ENCODE measurements at regions not wholly inside any gene's neighbourhood (a gene's known extent, or its start where the extent isn't known, plus 50 kb on each side); places are given as distances from the start of the nearest gene placed in this dataset.
"Not testable (repeated sequence)": the region's sequence is repeated elsewhere in the genome, so short reads cannot be mapped to it uniquely, and the experiment has no call there.

DNA sequence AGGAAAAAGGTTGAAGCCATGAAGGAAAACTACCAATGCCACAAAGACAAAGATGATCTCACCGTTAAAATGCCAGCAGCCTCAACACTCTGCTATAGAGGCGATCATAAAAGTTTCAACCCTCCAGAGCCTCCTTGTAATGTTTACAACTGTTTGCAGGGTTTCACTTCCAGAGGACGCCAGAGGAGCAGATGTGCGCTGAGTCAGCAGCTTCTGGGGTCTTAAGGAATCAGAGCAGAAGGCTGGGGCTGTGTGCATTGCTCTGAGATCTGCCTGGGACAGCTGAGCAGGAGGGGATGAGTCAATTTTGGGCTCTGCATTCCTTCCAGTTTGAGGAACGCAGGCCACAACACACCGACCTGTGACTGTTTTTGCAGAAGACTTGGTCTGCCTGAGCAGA, 98.3 kb downstream of the TMEM130 start:
- Mint-ChIP-seq H3K36me3 (ENCODE audit: low read depth) (no peaks in the 10 kb centered on the region), H3K9me3 (no peaks in the 10 kb centered on the region), H3K4me3 (no peak overlapping the region), H3K4me1 (ENCODE audit: low read depth) (no peaks in the 10 kb centered on the region), H3K27ac (no peak overlapping the region), H3K27me3 (ENCODE audit: low read depth) (peaks cover 3% of the 10 kb centered on the region)
- DNase-seq (ENCODE audit: low spot score), result no peak

GRCh38 chr7:98771941-98772603, 97.7 kb downstream of the TMEM130 start:
- Mint-ChIP-seq H3K4me3 (no peak overlapping the region), H3K9me3 (no peaks in the 10 kb centered on the region), H3K4me1 (ENCODE audit: low read depth) (no peaks in the 10 kb centered on the region), H3K27me3 (ENCODE audit: low read depth) (peaks cover 3% of the 10 kb centered on the region), H3K36me3 (ENCODE audit: low read depth) (no peaks in the 10 kb centered on the region), H3K27ac (no peak overlapping the region)
- DNase-seq (ENCODE audit: low spot score), result no peak

GRCh38 chr7:98774884-98775283, 94.9 kb downstream of the TMEM130 start:
- Mint-ChIP-seq H3K27ac (no peak overlapping the region), H3K9me3 (no peaks in the 10 kb centered on the region), H3K36me3 (ENCODE audit: low read depth) (no peaks in the 10 kb centered on the region), H3K4me3 (no peak overlapping the region), H3K27me3 (ENCODE audit: low read depth) (peaks cover 3% of the 10 kb centered on the region), H3K4me1 (ENCODE audit: low read depth) (no peaks in the 10 kb centered on the region)
- DNase-seq (ENCODE audit: low spot score), result no peak

DNA sequence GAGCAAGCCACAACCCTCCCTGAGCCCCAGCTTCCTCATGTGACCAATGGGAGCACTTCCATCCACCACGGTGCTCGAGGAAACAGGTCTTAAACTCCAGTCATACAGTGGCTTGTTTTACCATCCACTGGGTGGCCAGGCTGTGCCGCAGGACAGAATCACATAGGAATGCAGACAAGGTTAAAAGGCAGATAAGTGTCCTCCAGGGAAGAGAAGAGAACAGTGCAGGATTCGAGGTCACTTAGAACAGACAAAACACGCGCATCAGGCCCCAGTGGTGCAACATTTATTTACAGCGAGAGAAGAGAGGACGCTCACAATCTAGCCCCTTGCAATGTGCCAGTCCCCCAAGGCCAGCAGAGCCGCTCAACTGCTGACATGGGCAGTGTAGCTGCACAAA, 92.8 kb downstream of the TMEM130 start:
- Mint-ChIP-seq H3K27me3 (ENCODE audit: low read depth) (peaks cover 2% of the 10 kb centered on the region), H3K27ac (no peak overlapping the region), H3K4me3 (no peak overlapping the region), H3K4me1 (ENCODE audit: low read depth) (no peaks in the 10 kb centered on the region), H3K36me3 (ENCODE audit: low read depth) (no peaks in the 10 kb centered on the region), H3K9me3 (no peaks in the 10 kb centered on the region)
- no peak for DNase-seq (ENCODE audit: low spot score)

GRCh38 chr7:98778421-98778820, 91.4 kb downstream of the TMEM130 start:
- DNase-seq (ENCODE audit: low spot score), result no peak
- Mint-ChIP-seq H3K4me1 (ENCODE audit: low read depth) (no peaks in the 10 kb centered on the region), H3K9me3 (no peaks in the 10 kb centered on the region), H3K27ac (no peak overlapping the region), H3K27me3 (ENCODE audit: low read depth) (no peaks in the 10 kb centered on the region), H3K4me3 (no peak overlapping the region), H3K36me3 (ENCODE audit: low read depth) (no peaks in the 10 kb centered on the region)

- DNase-seq (ENCODE audit: low spot score), result no peak
- Mint-ChIP-seq H3K27ac (no peak overlapping the region), H3K4me3 (no peak overlapping the region), H3K9me3 (no peaks in the 10 kb centered on the region), H3K4me1 (ENCODE audit: low read depth) (no peaks in the 10 kb centered on the region), H3K27me3 (ENCODE audit: low read depth) (no peaks in the 10 kb centered on the region), H3K36me3 (ENCODE audit: low read depth) (no peaks in the 10 kb centered on the region)
These were observed 89.8 kb downstream of the TMEM130 start for GRCh38 chr7:98779800-98780587.

GRCh38 chr7:98784216-98784785, 85.5 kb downstream of the TMEM130 start:
- Mint-ChIP-seq H3K9me3 (no peaks in the 10 kb centered on the region), H3K36me3 (ENCODE audit: low read depth) (no peaks in the 10 kb centered on the region), H3K27ac (no peak overlapping the region), H3K4me1 (ENCODE audit: low read depth) (no peaks in the 10 kb centered on the region), H3K4me3 (no peak overlapping the region), H3K27me3 (ENCODE audit: low read depth) (no peaks in the 10 kb centered on the region)
- DNase-seq (ENCODE audit: low spot score), result no peak

- Mint-ChIP-seq H3K4me3 (no peak overlapping the region), H3K9me3 (no peaks in the 10 kb centered on the region), H3K4me1 (ENCODE audit: low read depth) (no peaks in the 10 kb centered on the region), H3K27ac (no peak overlapping the region), H3K27me3 (ENCODE audit: low read depth) (no peaks in the 10 kb centered on the region), H3K36me3 (ENCODE audit: low read depth) (no peaks in the 10 kb centered on the region)
- no peak for DNase-seq (ENCODE audit: low spot score)
These were observed 83.8 kb downstream of the TMEM130 start for GRCh38 chr7:98785929-98786571.

DNA sequence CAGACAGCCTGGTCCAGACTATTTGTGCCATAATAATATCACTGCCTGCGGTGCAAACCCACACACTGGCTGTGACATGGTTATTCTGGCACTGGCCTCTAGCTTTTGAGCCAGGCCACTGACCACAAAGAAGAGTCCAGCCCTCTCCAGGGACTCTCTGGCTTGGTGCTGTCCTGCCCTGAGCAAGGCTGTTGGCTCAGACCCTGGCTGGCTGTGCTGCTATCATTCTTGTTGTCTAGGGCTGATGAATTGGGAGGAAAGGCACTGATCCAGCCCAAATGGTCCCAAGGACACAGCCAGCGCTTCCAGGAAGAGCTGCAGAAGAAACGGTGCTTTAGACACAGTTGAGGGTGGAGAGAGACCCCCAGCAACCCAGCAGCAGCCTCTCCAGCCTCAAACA, 80.8 kb downstream of the TMEM130 start:
- no peak overlapping the region for H3K4me3 Mint-ChIP-seq
- no peak for DNase-seq (ENCODE audit: low spot score)
- no peaks in the 10 kb centered on the region for H3K9me3 Mint-ChIP-seq
- H3K27me3 Mint-ChIP-seq (ENCODE audit: low read depth), result no peaks in the 10 kb centered on the region
- H3K27ac Mint-ChIP-seq, result no peak overlapping the region
- no peaks in the 10 kb centered on the region for H3K4me1 Mint-ChIP-seq (ENCODE audit: low read depth)
- no peaks in the 10 kb centered on the region for H3K36me3 Mint-ChIP-seq (ENCODE audit: low read depth)

DNA sequence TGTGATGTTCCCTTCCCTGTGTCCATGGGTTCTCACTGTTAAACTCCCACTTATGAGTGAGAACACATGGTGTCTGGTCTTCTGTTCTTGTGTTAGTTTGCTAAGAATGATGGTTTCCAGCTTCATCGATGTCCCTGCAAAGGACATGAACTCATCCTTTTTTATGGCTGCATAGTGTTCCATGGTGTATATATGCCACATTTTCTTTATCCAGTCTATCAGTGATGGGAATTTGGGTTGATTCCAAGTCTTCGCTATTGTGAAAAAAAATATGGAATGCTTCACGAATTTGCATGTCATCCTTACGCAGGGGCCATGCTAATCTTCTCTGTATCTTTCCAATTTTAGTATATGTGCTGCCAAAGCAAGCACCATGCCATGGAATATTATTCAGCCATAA, 75.4 kb downstream of the TMEM130 start:
- H3K9me3 Mint-ChIP-seq; H3K36me3 Mint-ChIP-seq (ENCODE audit: low read depth); H3K27ac Mint-ChIP-seq; DNase-seq (ENCODE audit: low spot score); H3K27me3 Mint-ChIP-seq (ENCODE audit: low read depth); H3K4me1 Mint-ChIP-seq (ENCODE audit: low read depth); H3K4me3 Mint-ChIP-seq: not testable (repeated sequence)

DNA sequence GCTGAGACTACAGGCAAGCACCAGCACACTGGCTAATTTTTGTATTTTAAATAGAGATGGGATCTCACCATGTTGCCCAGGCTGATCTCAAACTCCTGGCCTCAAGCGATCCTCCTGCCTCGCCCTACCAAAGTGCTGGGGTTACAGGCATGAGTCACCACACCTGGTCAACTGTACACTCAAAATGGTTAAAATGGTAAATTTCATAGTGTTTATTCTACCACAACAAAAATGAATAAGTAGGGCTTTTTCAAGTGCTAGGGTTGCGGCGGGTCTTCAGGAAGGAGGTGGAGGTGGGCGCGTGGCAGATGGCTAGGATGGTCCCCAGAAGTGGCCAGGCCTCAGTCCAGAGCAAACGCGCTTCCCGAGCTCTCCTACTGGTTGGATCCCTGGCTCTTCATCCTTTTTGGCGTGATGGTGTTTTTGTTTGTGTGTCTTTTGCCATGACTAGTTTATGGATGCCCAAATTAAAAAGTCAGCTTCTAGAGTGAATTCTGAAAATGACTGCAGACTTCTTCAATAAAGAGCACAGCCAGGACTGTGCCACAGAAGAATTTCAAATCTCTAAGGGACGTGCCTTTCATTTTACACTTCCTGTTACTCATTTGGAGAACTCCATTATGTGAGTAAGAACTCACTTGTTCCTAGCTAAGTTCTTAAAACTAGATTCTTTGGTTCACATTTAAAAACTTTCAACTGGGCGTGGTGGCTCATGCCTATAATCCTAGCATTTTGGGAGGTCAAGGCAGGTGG, 73.9 kb downstream of the TMEM130 start:
- Mint-ChIP-seq H3K4me3 (no peak overlapping the region), H3K9me3 (peaks cover 12% of the 10 kb centered on the region), H3K36me3 (ENCODE audit: low read depth) (no peaks in the 10 kb centered on the region), H3K27ac (no peak overlapping the region), H3K27me3 (ENCODE audit: low read depth) (no peaks in the 10 kb centered on the region), H3K4me1 (ENCODE audit: low read depth) (peaks cover 1% of the 10 kb centered on the region)
- no peak for DNase-seq (ENCODE audit: low spot score)
